SK-N-SH treated with all-trans-retinoic acid at 6 μM for 48 hours (cell line): ENCODE measurements at regions not wholly inside any gene's neighbourhood (a gene's known extent, or its start where the extent isn't known, plus 50 kb on each side); places are given as distances from the start of the nearest gene placed in this dataset.

Experiments
- ARNTL ChIP-seq: fragments of 450-650 bp; formaldehyde crosslinking; IDR thresholded peaks from 2 replicates; pipeline ENCODE4 v1.5.0; 2020; ENCODE audit warnings: low read depth, mild to moderate bottlenecking, moderate library complexity, borderline replicate concordance
- BACH2 ChIP-seq: fragments of 250-450 bp; sonication (Bioruptor Pico); IDR thresholded peaks from 2 replicates; pipeline ENCODE4 v1.9.0; 2021; ENCODE audit warnings: mild to moderate bottlenecking, borderline replicate concordance
- CREB5 ChIP-seq: fragments of 250-450 bp; sonication (Bioruptor Pico); IDR thresholded peaks from 2 replicates; pipeline ENCODE4 v1.5.1; 2020; ENCODE audit warnings: low read depth, mild to moderate bottlenecking, moderate library complexity
- CSDC2 ChIP-seq: fragments of 250-450 bp; sonication (Bioruptor Pico); IDR thresholded peaks from 2 replicates; pipeline ENCODE4 v1.5.0; 2020; ENCODE audit warnings: mild to moderate bottlenecking, moderate library complexity
- GLIS3 ChIP-seq: fragments of 250-450 bp; sonication (Bioruptor Pico); IDR thresholded peaks from 2 replicates; pipeline ENCODE4 v1.5.0; 2020; ENCODE audit warnings: mild to moderate bottlenecking, moderate library complexity
- POU6F1 ChIP-seq: fragments of 250-450 bp; sonication (Bioruptor Pico); IDR thresholded peaks from 2 replicates; pipeline ENCODE4 v1.8.0; 2021; ENCODE audit warnings: low read depth, mild to moderate bottlenecking, moderate library complexity, borderline replicate concordance
- TCF4 ChIP-seq: fragments of 250-450 bp; sonication (Bioruptor Pico); IDR thresholded peaks from 2 replicates; pipeline ENCODE4 v1.8.0; 2021; ENCODE audit warnings: mild to moderate bottlenecking, moderate library complexity, borderline replicate concordance
- ZFP3 ChIP-seq: fragments of 250-450 bp; sonication (Bioruptor Pico); IDR thresholded peaks from 2 replicates; pipeline ENCODE4 v1.5.0; 2020; ENCODE audit warnings: mild to moderate bottlenecking, moderate library complexity
- ZFP30 ChIP-seq: fragments of 450-650 bp; formaldehyde crosslinking; IDR thresholded peaks from 2 replicates; pipeline ENCODE4 v1.5.0; 2022; ENCODE audit warnings: mild to moderate bottlenecking, moderate library complexity
- ZNF70 ChIP-seq: fragments of 450-650 bp; formaldehyde crosslinking; IDR thresholded peaks from 2 replicates; pipeline ENCODE4 v1.5.0; 2020; ENCODE audit warnings: mild to moderate bottlenecking, moderate library complexity

GRCh38 chr5:33372721-33373472 lies 67.9 kb upstream of the TARS1 start:
- TF ChIP-seq ZNF70 (CRISPR knock-in tag) (no peak), CREB5 (CRISPR knock-in tag) (no peak), GLIS3 (no peak), BACH2 (CRISPR knock-in tag) (no peak), ZFP30 (CRISPR knock-in tag) (no peak), POU6F1 (no peak), CSDC2 (CRISPR knock-in tag) (no peak), TCF4 (CRISPR knock-in tag) (no peak), ARNTL (CRISPR knock-in tag) (no peak), ZFP3 (CRISPR knock-in tag) (no peak)
